ENCODE measurements at regions not wholly inside any gene's neighbourhood (a gene's known extent, or its start where the extent isn't known, plus 50 kb on each side); places are given as distances from the start of the nearest gene placed in this dataset.
"Not testable (repeated sequence)": the region's sequence is repeated elsewhere in the genome, so short reads cannot be mapped to it uniquely, and the experiment has no call there.

- Histone ChIP-seq H3K4me1 (ENCODE audit: insufficient read depth, low read length) (no peaks in the 10 kb centered on the region), H4K20me1 (ENCODE audit: low read length) (no peaks in the 10 kb centered on the region), H3K27me3 (ENCODE audit: low read length) (no peaks in the 10 kb centered on the region), H3K9me3 (ENCODE audit: low read length) (no peaks in the 10 kb centered on the region), H3K9ac (ENCODE audit: low read length) (no peak overlapping the region), H2AFZ (ENCODE audit: low read length) (no peak overlapping the region), H3K9me2 (replicated peaks; ENCODE audit: low read length) (no peaks in the 10 kb centered on the region), H3K4me2 (ENCODE audit: low read length) (no peak overlapping the region), H3K79me2 (ENCODE audit: low read length) (no peaks in the 10 kb centered on the region), H3K27ac (ENCODE audit: low read length) (no peak overlapping the region), H3K4me3 (ENCODE audit: low read length) (no peak overlapping the region), H3K36me3 (ENCODE audit: low read depth, low read length) (no peaks in the 10 kb centered on the region), H3F3A (ENCODE audit: low read length, unreplicated experiment) (no peaks in the 10 kb centered on the region)
- ATAC-seq: no peak
- intact Hi-C loops (cut with micrococcal nuclease): no loop called here
- CTCF ChIA-PET: interaction anchor here (0.6 kb wide), 1 partner anchor 247 kb away, joined by 3 read pairs; no protein-coding TSS in a partner anchor
- POLR2A ChIA-PET (ENCODE audit: unreplicated experiment): no interaction called here
- TF ChIP-seq EZH2phosphoT487 (IDR thresholded peaks at IDR 0.05; ENCODE audit: borderline replicate concordance, low read length) (no peak), EZH2 (IDR thresholded peaks at IDR 0.05; ENCODE audit: low read length, unreplicated experiment) (no peak), CTCF (conservative IDR thresholded peaks at IDR 0.05; ENCODE audit: low read depth, low read length) (no peak)
- no peak for DNase-seq
- no TSS peak for BruUV-seq (replicated peaks)
Measured at GRCh38 chr11:13786688-13787087, 118.2 kb downstream of the FAR1 start.

GRCh38 chr11:13797616-13798015 lies 129.1 kb downstream of the FAR1 start:
- H3K9me2 ChIP-seq (replicated peaks; ENCODE audit: low read length); H3F3A ChIP-seq (ENCODE audit: low read length, unreplicated experiment); ATAC-seq; H3K4me2 ChIP-seq (ENCODE audit: low read length); H3K4me1 ChIP-seq (ENCODE audit: insufficient read depth, low read length); DNase-seq; CTCF ChIA-PET; intact Hi-C loops (cut with micrococcal nuclease); H2AFZ ChIP-seq (ENCODE audit: low read length); H3K9me3 ChIP-seq (ENCODE audit: low read length); H3K9ac ChIP-seq (ENCODE audit: low read length); H3K27ac ChIP-seq (ENCODE audit: low read length); H3K36me3 ChIP-seq (ENCODE audit: low read depth, low read length); H3K27me3 ChIP-seq (ENCODE audit: low read length); POLR2A ChIA-PET (ENCODE audit: unreplicated experiment); H3K4me3 ChIP-seq (ENCODE audit: low read length); H3K79me2 ChIP-seq (ENCODE audit: low read length); BruUV-seq (replicated peaks); H4K20me1 ChIP-seq (ENCODE audit: low read length): not testable (repeated sequence)

GRCh38 chr11:13800901-13801300 lies 132.4 kb downstream of the FAR1 start:
- Histone ChIP-seq H3K27me3 (ENCODE audit: low read length) (no peaks in the 10 kb centered on the region), H3K4me1 (ENCODE audit: insufficient read depth, low read length) (no peaks in the 10 kb centered on the region), H3F3A (ENCODE audit: low read length, unreplicated experiment) (no peaks in the 10 kb centered on the region), H4K20me1 (ENCODE audit: low read length) (no peaks in the 10 kb centered on the region), H2AFZ (ENCODE audit: low read length) (no peak overlapping the region), H3K9ac (ENCODE audit: low read length) (no peak overlapping the region), H3K9me3 (ENCODE audit: low read length) (no peaks in the 10 kb centered on the region), H3K36me3 (ENCODE audit: low read depth, low read length) (no peaks in the 10 kb centered on the region), H3K79me2 (ENCODE audit: low read length) (no peaks in the 10 kb centered on the region), H3K4me2 (ENCODE audit: low read length) (no peak overlapping the region), H3K27ac (ENCODE audit: low read length) (no peak overlapping the region), H3K9me2 (replicated peaks; ENCODE audit: low read length) (no peaks in the 10 kb centered on the region), H3K4me3 (ENCODE audit: low read length) (no peak overlapping the region)
- POLR2A ChIA-PET (ENCODE audit: unreplicated experiment): no interaction called here
- CTCF ChIA-PET: no interaction called here
- BruUV-seq (replicated peaks): no TSS peak
- ATAC-seq (no peak), DNase-seq (no peak)
- intact Hi-C loops (cut with micrococcal nuclease): no loop called here
- TF ChIP-seq EZH2 (IDR thresholded peaks at IDR 0.05; ENCODE audit: low read length, unreplicated experiment) (no peak), EZH2phosphoT487 (IDR thresholded peaks at IDR 0.05; ENCODE audit: borderline replicate concordance, low read length) (no peak)

- Histone ChIP-seq H3K36me3 (ENCODE audit: low read depth, low read length) (no peaks in the 10 kb centered on the region), H4K20me1 (ENCODE audit: low read length) (no peaks in the 10 kb centered on the region), H3K4me3 (ENCODE audit: low read length) (no peak overlapping the region), H3K79me2 (ENCODE audit: low read length) (no peaks in the 10 kb centered on the region), H2AFZ (ENCODE audit: low read length) (no peak overlapping the region), H3F3A (ENCODE audit: low read length, unreplicated experiment) (no peaks in the 10 kb centered on the region), H3K9me2 (replicated peaks; ENCODE audit: low read length) (no peaks in the 10 kb centered on the region), H3K4me2 (ENCODE audit: low read length) (no peak overlapping the region), H3K9ac (ENCODE audit: low read length) (no peak overlapping the region), H3K4me1 (ENCODE audit: insufficient read depth, low read length) (no peaks in the 10 kb centered on the region), H3K27ac (ENCODE audit: low read length) (no peak overlapping the region), H3K27me3 (ENCODE audit: low read length) (no peaks in the 10 kb centered on the region), H3K9me3 (ENCODE audit: low read length) (no peaks in the 10 kb centered on the region)
- TF ChIP-seq EZH2phosphoT487 (IDR thresholded peaks at IDR 0.05; ENCODE audit: borderline replicate concordance, low read length): no peak
- no peak for TF ChIP-seq CTCF (conservative IDR thresholded peaks at IDR 0.05; ENCODE audit: low read depth, low read length)
- no peak for TF ChIP-seq EZH2 (IDR thresholded peaks at IDR 0.05; ENCODE audit: low read length, unreplicated experiment)
- BruUV-seq (replicated peaks): no TSS peak
- intact Hi-C loops (cut with micrococcal nuclease): no loop called here
- ChIA-PET CTCF (no interaction called here), POLR2A (ENCODE audit: unreplicated experiment) (no interaction called here)
- DNase-seq: no peak
- no peak for ATAC-seq
Measured at GRCh38 chr11:13818325-13818724, 144.2 kb upstream of the SPON1 start.

Measured in PC-3 (cell line).